H7 (cell line): ENCODE measurements at regions not wholly inside any gene's neighbourhood (a gene's known extent, or its start where the extent isn't known, plus 50 kb on each side); places are given as distances from the start of the nearest gene placed in this dataset.

Source experiments
- DNase-seq: peaks from one replicate; pipeline ENCODE4 v3.0.0; 2012
- H3K27me3 ChIP-seq: 2 replicates; pipeline ENCODE4 v1.6.0; 2011; ENCODE audit warnings: mild to moderate bottlenecking, low read length; ENCODE audit not compliant: control insufficient read depth, insufficient read depth
- H3K36me3 ChIP-seq: replicated peaks from 2 replicates; pipeline ENCODE4 v1.5.1; 2011; ENCODE audit warnings: low read length; ENCODE audit not compliant: control insufficient read depth, insufficient read depth
- H3K4me3 ChIP-seq: 2 replicates; pipeline ENCODE4 v1.5.1; 2011; ENCODE audit warnings: low read depth, mild to moderate bottlenecking, control low read depth, low read length, moderate library complexity; ENCODE audit not compliant: insufficient read depth

- Histone ChIP-seq H3K27me3 (no peaks in the 10 kb centered on the region), H3K36me3 (no peaks in the 10 kb centered on the region), H3K4me3 (no peak overlapping the region)
- DNase-seq = no peak
Measured at GRCh38 chr4:19379191-19379708, 872.5 kb upstream of the SLIT2 start.

- Histone ChIP-seq H3K27me3 (no peaks in the 10 kb centered on the region), H3K36me3 (no peaks in the 10 kb centered on the region), H3K4me3 (no peak overlapping the region)
- DNase-seq = no peak
Measured at GRCh38 chr4:19375931-19376330, 875.8 kb upstream of the SLIT2 start.

DNA sequence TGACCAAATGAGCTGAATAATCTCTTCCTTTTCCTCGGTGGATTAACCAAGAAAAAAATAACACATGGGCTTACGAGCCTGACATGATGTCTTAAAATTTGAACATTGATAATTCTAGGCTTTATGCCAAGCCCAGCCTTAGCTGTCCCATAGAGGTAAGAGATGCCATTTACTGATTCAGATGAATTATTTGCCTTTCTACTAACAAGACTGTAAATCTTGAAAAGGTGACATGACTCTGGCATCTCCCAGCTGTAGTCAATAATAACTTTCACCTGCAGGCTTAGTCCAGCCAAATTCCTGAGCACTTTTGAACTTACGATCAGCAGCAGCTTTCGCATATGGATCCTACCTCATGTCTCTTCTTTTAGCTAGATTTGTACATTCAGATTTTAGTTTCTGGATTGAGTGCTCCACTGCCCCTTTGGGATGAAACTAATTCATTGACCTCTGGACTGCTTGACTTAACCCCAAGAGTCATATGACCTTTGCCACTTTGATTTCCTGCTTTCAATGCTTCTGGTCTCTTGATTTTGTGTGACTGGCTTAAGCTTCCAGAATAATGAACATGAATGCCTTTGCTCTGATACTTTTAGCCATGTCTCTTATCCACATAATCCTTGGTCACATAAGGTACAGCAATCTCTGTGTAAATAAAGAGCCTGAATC is 876.4 kb upstream of the SLIT2 start:
- no peaks in the 10 kb centered on the region for H3K36me3 ChIP-seq
- no peak for DNase-seq
- no peak overlapping the region for H3K4me3 ChIP-seq

DNA sequence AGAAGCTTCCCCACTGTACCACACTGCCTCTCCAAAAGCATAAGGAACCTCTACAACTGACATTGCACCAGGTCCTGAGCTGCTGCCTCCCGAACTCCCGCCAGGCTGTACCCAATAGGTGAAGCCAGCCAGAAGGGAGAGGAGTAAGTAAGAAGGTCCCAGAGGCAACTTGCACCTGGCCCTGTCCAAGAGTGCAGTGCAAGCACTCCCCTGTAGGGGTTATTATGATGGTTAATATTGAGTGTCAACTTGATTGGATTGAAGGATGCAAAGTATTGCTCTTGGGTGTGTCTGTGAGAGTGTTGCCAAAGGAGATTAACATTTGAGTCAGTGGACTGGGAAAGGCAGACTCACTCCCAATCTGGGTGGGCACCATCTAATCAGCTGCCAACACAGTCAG is 879.3 kb upstream of the SLIT2 start:
- no peak overlapping the region for H3K4me3 ChIP-seq
- no peak for DNase-seq
- no peaks in the 10 kb centered on the region for H3K36me3 ChIP-seq
- H3K27me3 ChIP-seq = no peaks in the 10 kb centered on the region

More for the DNA sequence above, 876.4 kb upstream of the SLIT2 start:
- H3K27me3 ChIP-seq = no peaks in the 10 kb centered on the region

DNA sequence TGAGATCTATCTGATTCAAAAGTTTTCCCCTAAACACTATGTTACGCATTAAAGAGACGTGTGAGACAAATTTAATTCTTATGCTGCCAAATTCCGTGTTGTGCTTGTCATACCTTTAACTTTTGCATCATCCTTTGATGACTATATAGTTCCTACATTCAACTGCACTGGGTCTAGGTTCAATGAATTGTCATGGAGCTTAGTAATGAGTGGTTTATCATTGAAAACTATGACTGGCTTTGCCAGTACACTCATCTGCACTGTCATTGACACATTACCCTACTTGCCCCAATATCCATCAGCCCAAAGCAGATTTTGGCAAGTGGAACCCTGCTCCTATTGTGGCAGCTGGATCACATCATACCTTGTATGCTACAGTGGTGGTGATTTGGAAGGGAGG is 882.9 kb upstream of the SLIT2 start:
- DNase-seq = no peak
- H3K36me3 ChIP-seq = no peaks in the 10 kb centered on the region
- no peak overlapping the region for H3K4me3 ChIP-seq
- H3K27me3 ChIP-seq = no peaks in the 10 kb centered on the region

DNA sequence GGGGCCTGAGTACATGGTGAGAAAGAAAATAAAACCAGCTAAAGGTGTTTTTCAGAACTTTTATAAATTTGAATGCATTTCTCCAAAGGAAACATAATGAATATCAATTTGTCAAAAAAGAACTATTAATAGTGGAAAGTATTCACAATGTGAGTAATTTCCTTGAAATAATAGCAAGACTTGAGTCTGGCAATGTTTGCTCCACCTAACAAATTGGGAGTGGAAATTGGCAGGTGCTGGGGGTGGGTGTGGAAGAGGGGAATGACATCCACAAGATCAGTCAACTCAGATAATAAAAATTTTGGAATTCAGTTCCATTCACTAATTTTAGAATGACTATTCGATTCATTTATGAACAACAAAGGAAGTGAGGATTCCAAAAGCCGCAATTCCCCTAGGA is 884.8 kb upstream of the SLIT2 start:
- Histone ChIP-seq H3K36me3 (no peaks in the 10 kb centered on the region), H3K27me3 (no peaks in the 10 kb centered on the region), H3K4me3 (no peak overlapping the region)
- DNase-seq = no peak

DNA sequence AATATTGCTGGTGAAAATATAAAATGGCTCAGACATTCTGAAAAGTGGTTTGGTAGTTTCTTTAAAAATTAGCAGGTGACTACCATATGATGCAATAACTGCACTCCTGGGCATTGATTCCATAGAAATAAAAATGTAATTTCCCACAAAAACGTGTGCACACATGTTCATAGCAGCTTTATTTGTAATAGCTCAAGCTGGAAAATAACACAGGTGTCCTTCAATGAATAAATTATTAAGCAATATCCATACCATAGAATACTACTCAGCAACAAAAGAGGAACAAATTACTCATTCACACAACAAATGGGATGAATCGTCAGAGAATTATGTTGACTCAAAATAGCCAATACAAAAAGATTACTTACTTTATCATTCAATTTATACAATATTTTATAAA is 893.7 kb upstream of the SLIT2 start:
- Histone ChIP-seq H3K4me3 (no peak overlapping the region), H3K27me3 (no peaks in the 10 kb centered on the region), H3K36me3 (no peaks in the 10 kb centered on the region)
- no peak for DNase-seq

DNA sequence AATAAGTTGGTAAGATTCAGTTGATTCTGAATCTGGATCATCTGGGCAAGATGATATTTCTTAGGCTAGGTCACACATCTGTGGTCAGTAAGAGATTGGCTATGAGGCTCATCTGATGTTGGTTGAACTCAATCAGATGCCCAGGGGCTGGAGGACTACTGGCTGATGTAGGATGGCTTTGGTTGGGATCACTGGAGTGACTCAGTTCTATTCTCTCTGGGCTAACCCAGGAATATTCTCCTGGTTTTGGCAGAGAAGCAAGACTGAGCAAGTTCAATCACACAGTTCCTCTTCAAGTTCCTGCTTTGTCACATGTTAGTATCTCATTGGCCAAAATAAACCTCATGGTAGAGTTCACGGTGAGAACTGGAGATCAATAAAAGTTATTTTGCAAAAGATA is 902.3 kb upstream of the SLIT2 start:
- no peak overlapping the region for H3K4me3 ChIP-seq

DNA sequence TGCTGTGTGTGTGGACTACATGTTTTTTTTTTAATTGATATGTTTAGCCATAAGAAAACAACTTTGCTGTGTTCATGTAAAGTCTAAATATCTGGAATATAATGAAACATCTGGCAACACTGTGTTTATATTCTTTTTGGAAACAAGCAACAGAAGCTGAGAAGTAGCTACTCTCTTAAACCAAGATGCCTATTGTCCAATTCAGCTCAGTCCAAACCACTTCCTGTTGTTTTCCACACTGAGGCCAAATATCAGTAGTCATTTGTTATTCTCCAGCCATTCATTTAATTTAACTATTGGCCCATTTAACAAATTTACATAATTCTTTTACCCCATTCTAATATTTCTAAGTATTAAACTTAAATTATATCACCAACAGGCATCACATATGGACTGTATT is 903.0 kb upstream of the SLIT2 start:
- no peak for DNase-seq

More for the DNA sequence above, 902.3 kb upstream of the SLIT2 start:
- DNase-seq = no peak
- H3K27me3 ChIP-seq = no peaks in the 10 kb centered on the region
- no peaks in the 10 kb centered on the region for H3K36me3 ChIP-seq

DNA sequence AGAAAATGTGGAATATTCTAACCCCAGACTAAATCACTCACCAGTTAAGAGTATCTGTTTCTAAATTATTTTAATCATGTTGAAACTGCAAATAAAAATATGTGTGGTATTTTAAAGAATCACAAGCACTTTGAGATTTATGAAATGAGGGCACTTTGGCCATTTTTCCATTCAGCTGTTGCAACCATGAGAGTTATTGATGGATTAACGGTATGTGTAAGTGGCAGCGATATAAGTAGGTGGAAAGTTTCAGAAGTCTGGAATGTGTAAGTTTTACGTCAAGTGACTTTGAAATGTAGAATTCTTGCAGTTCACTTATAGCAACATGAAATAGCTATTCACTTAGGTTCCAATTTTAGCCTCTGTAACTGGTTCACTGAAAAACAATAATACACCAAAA is 905.1 kb upstream of the SLIT2 start:
- no peaks in the 10 kb centered on the region for H3K36me3 ChIP-seq
- H3K27me3 ChIP-seq = no peaks in the 10 kb centered on the region
- no peak overlapping the region for H3K4me3 ChIP-seq
- DNase-seq = no peak

More for the DNA sequence above, 903.0 kb upstream of the SLIT2 start:
- Histone ChIP-seq H3K27me3 (no peaks in the 10 kb centered on the region), H3K4me3 (no peak overlapping the region), H3K36me3 (no peaks in the 10 kb centered on the region)

- H3K36me3 ChIP-seq = no peaks in the 10 kb centered on the region
- no peaks in the 10 kb centered on the region for H3K27me3 ChIP-seq
- no peak overlapping the region for H3K4me3 ChIP-seq
- no peak for DNase-seq
Measured at GRCh38 chr4:19329631-19330030, 922.1 kb upstream of the SLIT2 start.

- Histone ChIP-seq H3K36me3 (no peaks in the 10 kb centered on the region), H3K4me3 (no peak overlapping the region), H3K27me3 (no peaks in the 10 kb centered on the region)
- no peak for DNase-seq
Measured at GRCh38 chr4:19329077-19329476, 922.6 kb upstream of the SLIT2 start.

DNA sequence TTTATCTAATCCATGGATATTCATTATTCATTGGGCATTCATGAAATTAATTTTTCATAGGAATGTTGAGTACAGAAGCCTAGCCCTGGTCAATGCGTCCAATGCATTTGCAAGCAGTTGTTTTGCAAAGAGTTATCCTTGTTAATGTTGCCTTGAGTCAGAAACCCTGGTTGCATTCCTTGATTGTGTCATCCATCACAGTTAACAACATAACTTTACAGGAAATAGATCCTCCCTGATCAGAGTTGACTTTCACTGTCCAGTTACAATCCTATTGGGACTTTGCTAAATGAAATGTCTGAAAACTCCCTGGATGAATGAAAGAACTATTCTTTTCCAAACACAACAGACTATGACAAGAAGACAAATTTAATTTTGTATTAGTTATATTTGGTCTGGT is 924.3 kb upstream of the SLIT2 start:
- no peak for DNase-seq
- H3K27me3 ChIP-seq = no peaks in the 10 kb centered on the region
- no peaks in the 10 kb centered on the region for H3K36me3 ChIP-seq
- H3K4me3 ChIP-seq = no peak overlapping the region

DNA sequence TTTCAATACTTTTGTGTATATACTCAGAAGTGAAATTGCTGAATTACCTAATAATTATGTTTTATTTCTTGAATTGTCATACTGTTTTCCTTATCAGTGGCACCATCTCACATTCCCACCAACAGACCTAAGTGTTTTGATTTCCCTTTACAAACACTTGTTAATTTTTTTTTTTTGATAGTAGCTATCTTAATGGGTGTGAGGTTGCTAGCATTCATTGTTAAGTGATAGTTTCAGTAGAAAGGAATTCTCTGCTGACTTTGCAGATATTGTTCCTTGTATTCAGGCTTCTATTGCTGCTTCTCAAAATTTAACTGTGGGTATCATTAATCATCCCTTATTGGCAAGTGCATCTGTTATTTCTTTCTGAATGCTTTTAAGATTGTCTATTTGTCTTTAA is 927.5 kb upstream of the SLIT2 start:
- no peak for DNase-seq
- Histone ChIP-seq H3K36me3 (no peaks in the 10 kb centered on the region), H3K4me3 (no peak overlapping the region), H3K27me3 (no peaks in the 10 kb centered on the region)

DNA sequence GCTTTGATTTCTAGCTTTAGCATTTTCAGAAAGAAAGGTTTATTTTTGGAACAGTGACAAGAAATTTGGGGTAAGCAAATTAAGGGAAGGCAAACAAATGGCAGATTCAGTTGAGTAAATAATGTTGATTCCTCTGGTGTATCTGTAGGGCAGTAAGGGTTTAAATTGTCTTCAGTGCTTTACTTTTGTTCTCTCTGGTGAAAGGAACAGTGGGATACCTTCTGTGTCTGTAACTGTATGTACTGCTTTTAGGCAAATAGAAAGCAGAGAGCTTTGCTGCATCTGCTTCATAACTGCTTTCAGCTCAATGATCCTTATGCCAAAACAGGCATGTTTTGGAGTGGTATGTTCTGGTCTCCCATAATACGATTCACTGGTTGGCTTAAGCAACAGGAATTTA is 932.1 kb upstream of the SLIT2 start:
- no peaks in the 10 kb centered on the region for H3K27me3 ChIP-seq
- no peak overlapping the region for H3K4me3 ChIP-seq
- peak; percentile 10 for DNase-seq
- H3K36me3 ChIP-seq = no peaks in the 10 kb centered on the region

GRCh38 chr4:19317377-19317776 is 934.3 kb upstream of the SLIT2 start:
- H3K27me3 ChIP-seq = no peaks in the 10 kb centered on the region
- no peaks in the 10 kb centered on the region for H3K36me3 ChIP-seq
- DNase-seq = no peak

More at GRCh38 chr4:19317377-19317776, 934.3 kb upstream of the SLIT2 start:
- no peak overlapping the region for H3K4me3 ChIP-seq
